Muscle layer of colon (tissue), 2 donors: ENCODE measurements at regions not wholly inside any gene's neighbourhood (a gene's known extent, or its start where the extent isn't known, plus 50 kb on each side); places are given as distances from the start of the nearest gene placed in this dataset.
"Not testable (repeated sequence)": the region's sequence is repeated elsewhere in the genome, so short reads cannot be mapped to it uniquely, and the experiment has no call there.

Experiments
- H3K27ac ChIP-seq: one replicate; pipeline ENCODE4 v1.7.0; 2013; ENCODE audit warnings: low read depth, mild to moderate bottlenecking, low read length, moderate library complexity
- H3K27me3 ChIP-seq, 2 donors: one replicate each; pipeline ENCODE4 v1.7.0; 2013; ENCODE audit warnings: low read length in 2 of 2, mild to moderate bottlenecking in 2 of 2; ENCODE audit not compliant: insufficient read depth in 2 of 2, control insufficient read depth in 1 of 2
- H3K36me3 ChIP-seq: one replicate; pipeline ENCODE4 v1.7.0; 2013; ENCODE audit warnings: mild to moderate bottlenecking, low read length; ENCODE audit not compliant: insufficient read depth
- H3K4me1 ChIP-seq: one replicate; pipeline ENCODE4 v1.7.0; 2013; ENCODE audit warnings: mild to moderate bottlenecking, low read length; ENCODE audit not compliant: insufficient read depth
- H3K4me3 ChIP-seq, 2 donors: one replicate each; pipeline ENCODE4 v1.7.0; 2013; ENCODE audit warnings: low read length in 2 of 2, low read depth in 1 of 2, mild to moderate bottlenecking in 1 of 2, moderate library complexity in 1 of 2
- H3K9ac ChIP-seq: one replicate; pipeline ENCODE4 v1.7.0; 2013; ENCODE audit warnings: low read length
- H3K9me3 ChIP-seq: one replicate; pipeline ENCODE4 v1.7.0; 2013; ENCODE audit warnings: mild to moderate bottlenecking, low read length
- donor health status: abdominal sarcoma.
- donor health status: Adenocarcinoma of cecum.

DNA sequence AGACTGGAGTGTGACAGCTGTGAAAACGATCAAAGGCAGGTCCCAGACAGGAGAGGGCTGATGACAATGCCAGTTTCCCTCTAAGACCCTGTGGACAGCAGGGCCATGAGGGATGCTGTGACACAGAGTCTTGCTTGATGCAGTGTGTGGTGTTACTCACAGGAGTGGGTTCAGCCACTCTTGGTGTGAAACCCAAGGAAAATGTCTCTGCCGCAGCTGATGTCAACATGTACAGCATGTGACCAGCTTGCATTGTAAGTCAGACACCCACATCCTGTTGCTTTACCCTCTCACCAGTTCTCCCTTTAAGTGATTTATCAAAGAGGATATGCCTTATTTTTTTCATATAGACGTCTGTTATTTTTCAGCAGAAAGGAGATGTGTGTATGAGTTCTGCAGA, 268.6 kb downstream of the BTG1 start:
- Histone ChIP-seq H3K9ac (no peak overlapping the region), H3K9me3 (no peaks in the 10 kb centered on the region), H3K27me3 (no peaks in the 10 kb centered on the region), H3K36me3 (no peaks in the 10 kb centered on the region), H3K4me1 (no peaks in the 10 kb centered on the region), H3K27ac (no peak overlapping the region), H3K4me3 (no peak overlapping the region)

DNA sequence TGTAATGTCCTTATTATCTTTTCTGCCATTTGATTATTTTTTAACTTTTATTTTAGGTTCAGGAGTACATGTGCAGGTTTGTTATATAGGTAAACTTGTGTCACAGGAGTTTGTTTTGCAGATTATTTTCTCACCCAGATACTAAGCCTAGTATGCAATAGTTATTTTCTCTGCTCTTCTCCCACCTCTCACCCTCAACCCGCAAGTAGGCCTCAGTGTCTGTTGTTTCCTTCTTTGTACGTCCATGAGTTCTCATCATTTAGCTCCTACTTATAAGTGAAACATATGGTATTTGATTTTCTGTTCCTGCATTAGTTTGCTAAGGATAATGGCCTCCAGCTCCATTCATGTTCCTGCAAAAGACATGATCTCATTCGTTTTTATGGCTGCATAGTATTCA, 270.0 kb downstream of the BTG1 start:
- not testable (repeated sequence) for H3K27me3 ChIP-seq, H3K36me3 ChIP-seq, H3K4me1 ChIP-seq, H3K27ac ChIP-seq, H3K9me3 ChIP-seq, H3K4me3 ChIP-seq, H3K9ac ChIP-seq

DNA sequence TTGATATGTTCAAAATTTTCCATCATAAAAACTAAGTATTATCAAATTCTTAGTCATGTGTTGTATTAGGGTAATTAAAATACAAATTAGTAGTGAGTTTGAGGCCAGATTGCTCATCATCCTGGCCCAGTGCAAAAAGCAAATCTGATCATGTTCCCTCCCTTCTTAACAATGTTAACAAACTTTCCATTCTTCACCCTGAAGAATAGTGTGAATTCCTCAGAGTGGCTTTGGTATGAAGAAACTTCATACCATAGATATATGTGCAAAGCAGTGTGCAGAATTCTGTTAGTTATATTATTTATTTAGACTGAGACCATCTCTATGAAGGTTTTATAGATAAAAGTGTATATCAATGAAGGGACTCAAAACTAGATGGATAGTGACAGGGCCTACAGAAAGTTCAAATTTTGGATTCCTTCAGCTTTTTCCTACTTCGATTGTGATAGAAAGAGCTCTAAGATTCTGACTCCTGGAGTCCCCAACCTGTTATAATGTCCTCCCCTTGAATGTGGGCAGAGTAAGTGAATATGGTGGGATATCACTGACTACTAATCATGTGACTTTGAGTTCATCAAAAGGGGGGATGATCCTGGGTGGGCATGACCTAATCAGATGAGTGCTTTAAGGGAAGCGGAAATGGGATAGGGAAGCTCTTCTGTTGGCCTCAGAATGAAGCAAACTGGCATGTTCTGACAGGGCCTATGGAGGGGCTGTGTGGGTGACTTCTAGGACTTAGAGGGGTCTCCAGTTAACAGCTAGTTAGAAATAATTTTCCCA, 271.4 kb downstream of the BTG1 start:
- no peaks in the 10 kb centered on the region for H3K4me1 ChIP-seq
- no peak overlapping the region for H3K27ac ChIP-seq

DNA sequence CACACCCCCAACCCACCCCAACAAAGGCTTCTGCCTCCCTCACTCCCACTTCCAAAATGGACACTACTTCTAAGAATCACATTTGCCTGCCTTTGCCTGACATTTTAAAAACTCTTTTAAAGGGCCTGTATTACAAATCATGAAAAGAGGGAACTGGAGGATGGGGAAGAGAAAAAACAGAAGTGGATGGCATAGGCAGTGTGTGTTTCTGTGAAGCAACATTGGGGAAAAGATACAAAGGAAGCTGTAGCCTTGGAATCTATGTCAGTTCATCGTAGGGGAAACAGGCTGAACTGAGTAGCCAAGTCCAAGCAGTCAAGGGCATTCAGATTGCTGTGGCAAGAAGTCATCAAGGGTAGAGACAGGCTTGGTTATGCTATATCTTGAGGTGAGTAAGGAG, 273.9 kb downstream of the BTG1 start:
- no peaks in the 10 kb centered on the region for H3K27me3 ChIP-seq
- no peak overlapping the region for H3K27ac ChIP-seq

More for the DNA sequence above, 271.4 kb downstream of the BTG1 start:
- no peak overlapping the region for H3K4me3 ChIP-seq
- no peaks in the 10 kb centered on the region for H3K9me3 ChIP-seq
- no peaks in the 10 kb centered on the region for H3K27me3 ChIP-seq
- no peaks in the 10 kb centered on the region for H3K36me3 ChIP-seq
- H3K9ac ChIP-seq: no peak overlapping the region

DNA sequence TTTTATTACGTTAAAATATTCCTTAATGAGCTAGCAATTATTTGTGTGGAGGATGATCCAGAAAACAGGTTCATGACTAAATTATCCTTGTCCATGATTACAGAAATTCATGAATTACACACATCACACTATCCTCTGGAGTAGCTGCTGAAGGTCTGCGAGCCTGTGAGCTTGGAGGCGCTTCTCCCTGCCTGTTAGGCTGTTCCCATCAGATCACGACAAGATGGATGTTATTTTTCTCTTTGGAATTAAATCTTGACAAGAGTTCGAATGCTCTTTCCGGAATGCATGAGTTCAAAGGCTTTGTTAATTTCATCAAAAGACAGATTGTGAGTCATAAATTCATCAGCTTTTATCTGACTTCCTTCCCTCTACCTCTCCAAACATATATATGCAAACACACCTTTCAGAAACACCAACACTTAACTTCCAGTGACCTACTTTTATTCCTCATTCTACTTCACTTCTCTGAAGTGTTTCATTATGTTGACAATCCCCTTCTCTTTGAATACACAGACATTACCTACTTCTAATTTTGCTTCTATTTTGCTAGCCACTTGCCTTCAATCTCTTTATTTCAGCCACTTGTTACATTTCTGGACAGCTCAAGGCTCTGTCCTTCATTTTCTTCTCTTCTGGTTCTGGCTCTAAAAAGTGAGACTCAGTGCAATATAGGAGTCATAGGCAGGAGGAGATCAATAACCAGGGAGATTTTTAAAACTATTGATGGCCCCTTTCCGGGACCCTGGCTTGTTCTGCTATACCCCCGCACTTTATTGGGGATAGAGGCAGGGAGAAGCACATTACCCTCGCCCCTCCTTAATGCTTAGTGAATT, 274.6 kb downstream of the BTG1 start:
- Histone ChIP-seq H3K9me3 (no peaks in the 10 kb centered on the region), H3K4me1 (no peaks in the 10 kb centered on the region), H3K27me3 (no peaks in the 10 kb centered on the region), H3K4me3 (no peak overlapping the region), H3K27ac (no peak overlapping the region), H3K36me3 (no peaks in the 10 kb centered on the region), H3K9ac (no peak overlapping the region)

More for the DNA sequence above, 273.9 kb downstream of the BTG1 start:
- H3K4me3 ChIP-seq: no peak overlapping the region
- no peaks in the 10 kb centered on the region for H3K9me3 ChIP-seq
- no peaks in the 10 kb centered on the region for H3K4me1 ChIP-seq
- H3K36me3 ChIP-seq: no peaks in the 10 kb centered on the region
- no peak overlapping the region for H3K9ac ChIP-seq

DNA sequence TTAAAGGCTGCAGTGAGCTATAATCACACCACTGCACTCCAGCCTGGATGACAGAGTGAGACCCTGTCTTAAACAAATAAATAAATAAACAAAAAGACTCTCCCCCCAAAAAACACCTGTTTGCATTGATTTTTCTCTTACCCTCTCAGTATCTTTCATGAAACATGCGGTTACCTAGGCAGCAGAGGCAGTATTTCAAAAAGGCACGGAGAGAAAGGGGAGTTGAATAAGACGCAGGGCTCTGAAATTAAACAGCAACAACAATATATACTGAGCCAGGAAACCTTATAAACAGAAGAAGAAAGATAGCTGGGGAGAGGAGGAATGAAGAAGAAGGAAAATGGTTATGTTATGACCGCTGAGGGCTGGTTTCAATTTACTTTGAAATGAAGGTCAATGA, 277.6 kb downstream of the BTG1 start:
- H3K27ac ChIP-seq: no peak overlapping the region
- H3K36me3 ChIP-seq: no peaks in the 10 kb centered on the region
- no peaks in the 10 kb centered on the region for H3K4me1 ChIP-seq
- H3K4me3 ChIP-seq: no peak overlapping the region
- no peaks in the 10 kb centered on the region for H3K9me3 ChIP-seq
- no peak overlapping the region for H3K9ac ChIP-seq
- H3K27me3 ChIP-seq: no peaks in the 10 kb centered on the region

DNA sequence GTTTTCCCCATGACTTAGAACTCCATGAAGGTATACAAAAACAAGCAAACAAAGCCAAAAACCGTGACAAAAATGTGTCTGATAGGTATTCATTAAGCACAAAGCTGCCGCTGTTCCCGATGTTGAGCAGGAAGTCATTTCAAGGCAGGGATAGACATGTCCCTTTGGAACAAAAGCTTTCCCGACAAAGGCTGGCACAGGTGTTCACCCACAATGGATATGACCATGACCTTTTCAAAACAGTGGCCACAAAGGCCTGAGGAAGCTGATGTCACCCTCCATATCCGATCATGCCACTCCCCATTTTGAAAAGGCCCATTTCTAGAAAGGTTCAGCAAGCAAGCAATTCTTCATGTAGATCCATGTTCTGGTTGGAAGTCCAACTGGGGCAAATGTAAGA, 279.1 kb downstream of the BTG1 start:
- no peaks in the 10 kb centered on the region for H3K4me1 ChIP-seq

DNA sequence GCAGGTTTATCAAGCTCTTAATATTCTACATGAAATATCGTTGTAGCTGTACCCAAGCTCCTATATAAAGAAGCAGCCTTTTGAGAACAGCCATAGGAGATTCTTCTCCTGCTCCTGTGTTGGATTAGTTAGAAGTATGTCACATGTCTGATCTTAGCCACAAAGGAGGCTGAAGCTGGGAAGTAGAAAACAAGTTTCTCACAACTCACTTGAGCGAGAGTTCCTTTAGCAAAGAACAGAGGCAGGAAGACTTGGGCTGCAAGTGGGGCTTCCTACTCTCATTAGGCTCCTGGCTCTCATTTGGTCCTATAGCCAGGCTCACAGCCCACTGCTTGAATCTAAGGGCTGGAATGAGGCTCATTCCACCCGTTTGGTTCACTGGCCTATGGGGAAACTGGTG, 281.9 kb downstream of the BTG1 start:
- no peaks in the 10 kb centered on the region for H3K27me3 ChIP-seq
- H3K9ac ChIP-seq: no peak overlapping the region
- no peak overlapping the region for H3K4me3 ChIP-seq
- no peaks in the 10 kb centered on the region for H3K4me1 ChIP-seq
- H3K36me3 ChIP-seq: no peaks in the 10 kb centered on the region
- H3K9me3 ChIP-seq: no peaks in the 10 kb centered on the region
- H3K27ac ChIP-seq: no peak overlapping the region

More for the DNA sequence above, 279.1 kb downstream of the BTG1 start:
- Histone ChIP-seq H3K9me3 (no peaks in the 10 kb centered on the region), H3K4me3 (no peak overlapping the region), H3K36me3 (no peaks in the 10 kb centered on the region), H3K27ac (no peak overlapping the region), H3K27me3 (no peaks in the 10 kb centered on the region), H3K9ac (no peak overlapping the region)

DNA sequence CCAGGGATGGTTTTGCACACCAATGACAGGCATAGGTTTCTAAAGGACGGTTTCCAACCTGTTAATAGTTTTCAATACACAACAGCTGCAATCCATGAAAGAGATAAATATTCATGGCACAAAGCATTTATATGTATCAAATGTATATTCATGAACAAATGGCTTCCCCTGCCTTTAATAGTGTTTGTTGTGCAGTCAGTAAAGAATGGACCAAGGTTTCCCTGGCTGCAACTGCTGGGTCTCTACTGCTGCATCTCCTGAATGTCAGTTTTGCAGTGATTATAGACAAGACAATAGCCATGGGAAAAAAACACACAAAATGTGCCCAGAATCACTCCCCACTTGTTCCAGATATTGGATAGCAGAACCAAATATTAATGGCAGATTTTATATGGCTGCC, 284.1 kb downstream of the BTG1 start:
- Histone ChIP-seq H3K9ac (no peak overlapping the region), H3K4me1 (no peaks in the 10 kb centered on the region), H3K36me3 (no peaks in the 10 kb centered on the region), H3K27me3 (no peaks in the 10 kb centered on the region), H3K9me3 (no peaks in the 10 kb centered on the region), H3K4me3 (no peak overlapping the region), H3K27ac (no peak overlapping the region)

DNA sequence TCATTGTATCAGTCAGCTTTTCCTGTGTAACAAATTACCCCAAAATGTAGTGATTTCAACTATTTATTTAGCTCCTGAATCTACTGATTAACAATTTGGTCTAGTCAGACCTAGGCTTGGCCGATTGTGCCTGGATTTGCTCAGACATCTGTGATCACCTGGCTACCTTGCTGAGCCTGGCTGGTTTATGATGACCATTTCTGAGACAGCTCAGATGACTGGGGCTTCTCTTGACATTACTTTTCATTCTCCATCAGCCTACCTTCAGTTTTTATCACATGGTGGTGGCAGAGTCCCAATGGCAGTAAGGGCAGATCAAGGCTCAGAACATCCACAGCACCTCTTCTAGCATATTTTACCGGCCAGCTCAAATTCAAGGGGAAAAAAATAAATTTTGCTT, 286.3 kb downstream of the BTG1 start:
- H3K4me3 ChIP-seq: no peak overlapping the region
- no peaks in the 10 kb centered on the region for H3K27me3 ChIP-seq
- H3K9ac ChIP-seq: no peak overlapping the region
- H3K36me3 ChIP-seq: no peaks in the 10 kb centered on the region
- no peaks in the 10 kb centered on the region for H3K9me3 ChIP-seq
- no peak overlapping the region for H3K27ac ChIP-seq
- H3K4me1 ChIP-seq: no peaks in the 10 kb centered on the region

DNA sequence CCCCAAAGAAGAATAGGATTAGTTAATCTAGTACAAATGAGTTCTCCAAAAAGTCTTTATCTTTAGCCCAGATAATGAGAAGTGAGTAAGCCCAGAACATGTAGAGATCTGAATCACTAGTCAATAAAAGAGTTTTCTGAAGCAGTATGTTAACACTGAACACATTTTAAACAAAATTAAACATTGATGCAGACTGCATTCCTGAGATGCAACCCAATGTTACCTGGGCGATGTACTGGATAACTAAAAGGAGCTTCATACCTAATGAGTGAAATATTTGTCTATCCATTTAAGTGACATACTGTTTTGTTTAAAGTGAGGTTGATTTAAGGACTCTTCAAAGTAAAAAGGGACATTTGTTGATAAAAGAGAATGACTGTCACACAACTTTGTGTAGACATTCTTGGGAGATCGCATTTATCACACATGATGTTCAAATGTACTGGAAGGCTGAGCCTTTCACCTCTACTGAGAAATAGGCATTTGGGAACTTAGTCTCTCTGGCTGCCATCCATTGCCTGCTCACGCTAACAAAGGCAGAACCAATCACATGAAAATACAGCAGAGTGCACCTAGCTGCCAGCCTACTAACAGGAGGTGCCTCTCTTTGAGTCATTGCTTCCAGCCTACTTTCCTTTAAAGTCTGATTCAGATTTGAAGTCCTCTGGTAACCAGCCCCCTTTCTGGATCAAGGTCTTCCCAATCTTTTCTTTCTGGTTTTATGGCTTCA, 287.7 kb downstream of the BTG1 start:
- Histone ChIP-seq H3K27ac (no peak overlapping the region), H3K27me3 (no peaks in the 10 kb centered on the region), H3K9ac (no peak overlapping the region), H3K4me3 (no peak overlapping the region), H3K4me1 (no peaks in the 10 kb centered on the region), H3K9me3 (no peaks in the 10 kb centered on the region), H3K36me3 (no peaks in the 10 kb centered on the region)
